OCI-LY3 (cell line): ENCODE measurements at regions not wholly inside any gene's neighbourhood (a gene's known extent, or its start where the extent isn't known, plus 50 kb on each side); places are given as distances from the start of the nearest gene placed in this dataset.

Experiments
- CTCF ChIP-seq: fragments of 200-600, 300-600 bp; sonication (generic); IDR thresholded peaks from 2 replicates; pipeline ENCODE4 v1.5.1; 2014; ENCODE audit warnings: antibody characterized with exemption, low read length, low read depth
- EZH2phosphoT487 ChIP-seq: fragments of 200-600 bp; shearing (Covaris generic); IDR thresholded peaks from 2 replicates; pipeline ENCODE4 v1.6.1; 2018; ENCODE audit warnings: antibody characterized with exemption, mixed run types, low read depth

DNA sequence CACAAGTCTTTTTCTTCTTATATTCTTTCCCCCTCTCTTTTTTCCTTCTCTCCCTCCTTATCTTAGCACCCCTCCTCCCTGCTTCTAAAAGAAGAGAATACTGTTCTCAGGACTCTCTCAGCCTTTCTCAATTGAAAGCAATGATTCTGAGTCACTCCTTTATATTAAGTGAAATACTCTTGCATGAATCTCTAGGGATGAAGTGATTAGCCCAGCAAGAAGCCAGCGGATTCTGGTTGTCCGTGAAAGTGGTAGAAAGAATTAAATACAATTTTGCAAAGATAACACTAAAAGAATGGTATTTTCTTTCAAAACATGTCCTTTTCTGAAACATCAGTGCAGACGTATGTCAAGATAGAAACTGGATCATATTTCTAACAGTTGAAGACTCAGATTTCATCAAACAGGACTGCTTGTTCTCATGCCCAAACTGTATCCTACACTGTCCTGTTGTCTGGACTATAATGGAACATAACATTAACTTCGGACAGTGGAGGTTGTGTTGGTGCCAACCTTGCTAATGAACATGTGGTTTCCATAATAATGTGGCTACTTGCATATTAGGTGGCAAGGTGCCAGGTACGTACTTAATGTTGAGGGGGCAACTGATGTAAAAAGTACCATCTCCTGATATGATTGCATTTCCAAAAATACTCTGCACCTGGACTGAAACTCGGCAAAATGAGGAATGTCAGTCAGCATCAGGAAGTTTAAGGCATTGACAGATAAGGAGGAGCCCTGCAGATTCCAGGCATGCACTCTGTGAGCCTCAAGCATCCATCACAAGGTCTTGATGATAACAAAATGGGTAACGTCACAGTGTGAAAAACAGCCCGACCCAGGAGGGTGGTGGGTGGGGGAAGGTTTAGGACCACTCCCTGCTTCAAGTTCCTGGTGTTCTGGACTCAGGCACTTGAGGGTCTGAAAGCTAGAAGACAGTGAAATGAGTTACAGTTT, 357.2 kb downstream of the DLEU7 start:
- TF ChIP-seq CTCF (no peak), EZH2phosphoT487 (no peak)
